ENCODE measurements at regions not wholly inside any gene's neighbourhood (a gene's known extent, or its start where the extent isn't known, plus 50 kb on each side); places are given as distances from the start of the nearest gene placed in this dataset.
"Not testable (repeated sequence)": the region's sequence is repeated elsewhere in the genome, so short reads cannot be mapped to it uniquely, and the experiment has no call there.

DNA sequence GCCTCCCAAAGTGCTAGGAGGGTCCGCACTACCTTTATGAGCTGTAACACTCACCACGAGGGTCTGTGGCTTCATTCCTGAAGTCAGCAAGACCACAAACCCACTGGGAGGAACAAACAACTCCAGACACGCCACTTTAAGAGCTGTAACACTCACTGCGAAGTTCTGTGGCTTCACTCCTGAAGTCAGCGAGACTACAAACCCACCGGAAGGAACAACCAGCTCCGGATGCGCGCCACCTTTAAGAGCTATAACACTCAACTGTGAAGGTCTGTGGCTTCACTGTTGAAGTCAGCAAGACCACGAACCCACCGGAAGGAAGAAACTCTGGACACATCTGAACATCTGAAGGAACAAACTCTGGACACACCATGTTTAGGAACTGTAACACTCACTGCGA, 152.1 kb upstream of the IL15 start:
- not testable (repeated sequence) for DNase-seq

DNA sequence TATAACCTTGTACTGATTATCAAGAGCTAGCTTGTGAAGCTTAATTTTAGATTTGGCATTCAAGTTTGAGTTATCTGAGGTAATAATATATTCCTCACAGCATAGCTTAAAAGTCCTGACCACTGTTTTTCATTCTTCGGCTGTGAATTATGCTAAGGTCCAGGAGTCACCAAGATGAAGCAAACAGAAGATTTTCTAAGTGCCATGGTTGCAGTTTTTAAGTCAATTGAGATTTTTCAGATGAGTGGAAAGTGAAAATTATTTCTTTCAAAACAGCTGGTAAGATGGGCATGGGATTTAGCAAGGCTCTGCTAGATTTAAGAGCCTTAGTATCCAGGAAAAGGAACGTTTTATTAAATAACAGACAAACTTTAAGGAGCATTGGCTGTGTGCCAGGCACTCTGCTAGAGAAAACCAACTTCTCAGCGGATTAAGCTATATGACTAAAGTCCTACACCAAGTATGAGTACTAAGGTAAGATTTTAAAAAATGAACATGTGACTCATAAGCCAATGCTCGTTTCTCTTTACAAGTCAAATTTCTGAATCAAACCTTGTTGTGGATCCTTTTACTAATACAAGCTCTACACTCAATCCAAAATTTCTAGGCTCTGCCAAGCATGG, 149.9 kb upstream of the IL15 start:
- DNase-seq, result no peak
- in situ Hi-C loops (cut with HindIII; ENCODE audit: low pct_ligation_motif_present, low pct_unique_long_range_greater_than_20kb, low sequenced_read_pairs), result no loop called here

More for the DNA sequence above, 152.1 kb upstream of the IL15 start:
- in situ Hi-C loops (cut with HindIII; ENCODE audit: low pct_ligation_motif_present, low pct_unique_long_range_greater_than_20kb, low sequenced_read_pairs), result not testable (repeated sequence)

DNA sequence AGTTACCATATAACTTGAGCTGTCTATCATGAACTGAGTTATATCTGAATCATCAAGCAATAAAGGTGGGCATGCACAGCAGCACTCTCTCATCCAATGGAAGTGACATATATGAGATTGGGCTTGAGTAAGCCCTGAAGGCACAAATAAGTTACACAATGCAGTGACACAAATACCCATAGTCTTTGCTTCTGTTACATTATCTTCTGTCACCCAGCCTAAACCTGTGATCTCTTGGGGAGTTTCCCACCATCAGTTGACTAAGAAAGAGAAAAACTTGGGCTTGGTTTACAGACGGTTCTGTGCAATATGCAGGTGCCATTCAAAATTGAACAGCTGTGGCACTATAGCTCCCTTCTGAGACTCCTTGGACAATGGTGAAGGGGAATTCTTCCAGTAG, 138.8 kb upstream of the IL15 start:
- no peak for DNase-seq
- in situ Hi-C loops (cut with HindIII; ENCODE audit: low pct_ligation_motif_present, low pct_unique_long_range_greater_than_20kb, low sequenced_read_pairs), result no loop called here

DNA sequence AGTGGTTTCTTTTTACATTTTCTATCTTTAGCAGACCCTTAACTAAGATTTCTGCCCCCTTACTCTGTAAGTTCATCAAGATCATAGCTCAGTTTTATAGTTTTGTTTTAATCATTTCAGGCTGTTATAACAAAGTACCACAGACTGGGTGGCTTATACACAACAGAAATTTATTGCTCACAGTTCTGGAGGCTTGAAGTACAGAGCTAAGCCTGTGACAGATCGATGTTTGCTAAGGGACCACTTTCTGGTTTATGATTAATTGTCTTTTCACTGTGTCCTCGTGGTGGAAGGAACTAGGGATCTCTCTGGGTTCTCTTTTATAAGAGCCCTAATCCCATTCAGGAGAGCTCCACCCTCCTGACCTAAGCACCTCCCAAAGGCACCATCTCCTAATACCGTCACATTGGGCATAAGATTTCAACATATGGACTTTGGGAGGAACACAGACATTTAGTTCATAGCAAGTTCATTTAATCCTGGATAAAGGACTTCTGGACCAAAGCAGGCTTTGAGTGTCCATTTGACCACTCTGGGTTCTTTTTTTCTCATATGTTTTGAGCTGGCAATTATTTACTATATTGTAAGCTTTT, 137.0 kb upstream of the IL15 start:
- in situ Hi-C loops (cut with HindIII; ENCODE audit: low pct_ligation_motif_present, low pct_unique_long_range_greater_than_20kb, low sequenced_read_pairs), result no loop called here
- no peak for DNase-seq

DNA sequence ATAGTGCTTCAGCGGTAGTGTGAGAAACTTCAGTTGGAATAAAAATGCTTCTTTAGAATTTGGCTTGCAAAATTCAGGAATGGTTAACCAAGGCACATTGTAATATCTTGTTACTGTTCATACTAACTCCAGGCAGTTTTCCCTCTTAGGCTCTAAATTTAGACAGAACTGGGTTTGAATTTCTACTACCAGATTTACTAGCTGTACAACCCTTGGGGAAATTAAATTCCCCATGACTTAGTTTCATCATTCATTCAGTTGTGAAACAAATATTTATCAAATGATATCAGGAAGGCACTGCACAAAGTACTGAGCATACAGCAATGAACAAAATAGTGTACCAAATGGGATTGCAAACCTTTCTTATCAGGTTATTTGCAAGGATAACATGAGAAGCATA, 135.0 kb upstream of the IL15 start:
- in situ Hi-C loops (cut with HindIII; ENCODE audit: low pct_ligation_motif_present, low pct_unique_long_range_greater_than_20kb, low sequenced_read_pairs), result no loop called here

DNA sequence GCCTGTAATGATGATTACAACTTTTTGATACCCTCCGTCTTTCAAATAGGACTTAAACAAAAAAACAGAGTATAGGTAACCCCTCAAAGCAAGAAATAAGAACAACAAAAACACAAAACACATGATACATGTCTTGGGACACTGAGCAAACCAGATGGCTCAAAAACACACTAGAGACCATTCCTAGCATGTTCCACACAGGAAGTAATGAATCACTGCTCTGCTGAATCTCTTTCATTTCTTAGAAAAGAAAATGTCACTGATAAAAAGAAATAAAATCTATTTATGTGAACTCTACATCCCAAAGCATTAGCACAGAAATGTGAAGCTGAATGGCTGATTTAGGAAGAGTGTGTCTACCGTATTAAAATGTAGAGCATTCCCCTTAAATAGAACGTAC, 134.5 kb upstream of the IL15 start:
- DNase-seq, result no peak
- in situ Hi-C loops (cut with HindIII; ENCODE audit: low pct_ligation_motif_present, low pct_unique_long_range_greater_than_20kb, low sequenced_read_pairs), result no loop called here

More for the DNA sequence above, 135.0 kb upstream of the IL15 start:
- DNase-seq, result no peak

DNA sequence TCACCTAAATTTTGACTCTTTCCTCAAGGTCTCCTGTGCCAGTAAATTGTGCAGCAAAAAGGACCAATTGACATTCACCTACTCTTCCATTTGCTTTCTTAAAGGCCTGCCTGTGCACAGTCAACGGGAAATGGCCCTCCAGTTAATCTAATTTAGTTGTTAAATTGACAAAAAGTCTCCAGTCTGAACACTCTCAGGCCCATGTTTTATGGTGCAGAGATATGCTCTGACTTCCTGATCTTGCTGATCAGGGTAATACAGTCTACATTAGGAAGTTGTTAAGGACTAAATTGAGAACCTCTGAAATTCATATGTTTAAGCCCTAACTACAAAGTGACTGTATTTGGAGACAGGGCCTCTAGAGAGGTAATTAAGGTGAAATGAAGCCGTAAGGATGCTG, 133.6 kb upstream of the IL15 start:
- in situ Hi-C loops (cut with HindIII; ENCODE audit: low pct_ligation_motif_present, low pct_unique_long_range_greater_than_20kb, low sequenced_read_pairs), result no loop called here
- DNase-seq, result no peak

DNA sequence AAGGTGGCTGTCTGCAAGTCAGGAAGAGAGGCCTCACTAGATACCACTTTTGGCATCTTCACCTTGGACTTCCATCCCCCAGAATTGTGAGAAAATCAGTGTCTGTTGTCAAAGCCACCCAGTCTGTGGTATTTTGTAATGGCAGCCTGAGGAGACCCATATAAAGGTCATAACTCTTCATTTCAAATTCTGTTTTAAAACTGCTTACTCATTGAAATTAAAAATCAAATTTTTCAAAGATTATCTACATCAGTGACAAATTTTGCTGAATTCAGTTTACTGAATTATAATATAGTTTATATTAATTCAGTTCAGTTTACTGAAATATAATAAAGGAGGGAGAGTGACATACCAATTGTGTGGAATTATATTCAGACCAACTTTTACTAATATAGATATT, 133.1 kb upstream of the IL15 start:
- DNase-seq, result no peak
- in situ Hi-C loops (cut with HindIII; ENCODE audit: low pct_ligation_motif_present, low pct_unique_long_range_greater_than_20kb, low sequenced_read_pairs), result no loop called here

DNA sequence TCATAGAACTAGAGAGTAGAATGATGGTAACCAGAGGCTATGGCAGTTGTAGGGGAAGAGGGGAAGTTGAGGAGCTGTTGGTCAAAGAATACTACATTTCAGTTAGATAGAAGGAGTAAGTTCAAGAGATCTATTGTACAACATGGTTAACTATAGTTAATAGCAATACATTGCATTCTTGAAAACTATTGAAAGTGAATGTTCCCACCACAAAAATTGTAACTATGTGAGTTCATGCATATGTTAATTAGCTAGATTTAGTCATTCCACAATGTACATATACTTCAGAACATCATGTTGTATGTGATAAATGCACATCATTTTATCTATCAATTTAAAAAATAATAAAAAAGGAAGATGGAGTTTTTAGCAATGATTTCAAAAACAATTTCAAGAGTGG, 125.3 kb upstream of the IL15 start:
- DNase-seq, result no peak
- in situ Hi-C loops (cut with HindIII; ENCODE audit: low pct_ligation_motif_present, low pct_unique_long_range_greater_than_20kb, low sequenced_read_pairs), result no loop called here

DNA sequence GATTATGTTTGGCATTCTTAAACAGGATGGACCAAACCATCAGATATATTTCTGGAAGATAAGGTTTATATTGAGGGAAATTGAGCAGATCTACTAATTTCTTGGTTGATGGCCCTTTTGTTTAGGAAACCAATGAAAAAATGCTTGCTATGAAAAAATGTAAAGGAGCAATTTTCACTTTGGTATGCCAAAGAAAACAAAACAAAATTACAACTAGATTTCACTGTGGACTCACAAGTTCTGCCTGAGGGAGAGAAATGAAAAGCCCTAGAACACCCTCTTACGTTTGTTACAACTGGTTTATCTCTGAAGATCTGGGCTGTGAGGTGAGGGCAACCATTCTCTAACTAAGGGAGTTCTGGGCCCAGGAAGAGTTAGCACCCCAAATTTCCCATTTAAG, 122.5 kb upstream of the IL15 start:
- DNase-seq, result no peak
- in situ Hi-C loops (cut with HindIII; ENCODE audit: low pct_ligation_motif_present, low pct_unique_long_range_greater_than_20kb, low sequenced_read_pairs), result no loop called here

DNA sequence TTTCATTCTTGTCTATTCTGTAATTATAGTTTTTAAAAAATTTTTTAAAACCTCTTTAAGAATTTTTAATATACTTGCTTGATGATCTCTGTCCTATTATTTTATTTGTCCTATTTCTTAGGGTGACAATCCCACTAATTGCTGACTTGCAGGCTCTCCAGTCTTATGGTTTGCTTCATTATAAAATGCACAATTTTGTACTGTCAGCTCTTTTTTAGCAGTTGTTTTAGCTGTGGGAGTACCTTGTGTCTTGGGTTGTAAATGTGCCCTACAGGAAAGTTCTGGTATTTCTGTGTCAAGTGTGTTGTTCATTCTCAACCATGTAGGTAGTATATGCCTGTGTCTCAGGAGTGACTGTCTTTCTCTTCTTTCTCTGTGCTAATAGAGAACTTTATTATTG, 118.2 kb upstream of the IL15 start:
- in situ Hi-C loops (cut with HindIII; ENCODE audit: low pct_ligation_motif_present, low pct_unique_long_range_greater_than_20kb, low sequenced_read_pairs), result no loop called here
- no peak for DNase-seq

DNA sequence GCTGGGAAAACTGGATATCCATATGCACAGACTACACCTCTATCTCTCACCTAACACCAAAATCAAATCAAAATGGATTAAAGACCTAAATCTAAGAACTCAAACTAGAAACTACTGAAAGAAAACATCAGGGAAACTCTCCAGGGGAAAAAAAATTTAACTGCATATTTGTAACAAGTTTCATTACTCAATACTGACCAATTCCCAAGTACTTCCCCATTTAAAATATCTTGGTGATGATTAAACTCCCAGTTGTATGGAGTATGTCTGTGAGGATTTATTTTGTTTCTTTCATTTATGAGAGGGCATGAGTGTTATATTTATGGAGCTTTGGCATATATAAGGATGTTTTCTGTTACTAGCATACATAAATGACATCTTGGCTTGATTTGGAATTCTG, 112.3 kb upstream of the IL15 start:
- no peak for DNase-seq
- in situ Hi-C loops (cut with HindIII; ENCODE audit: low pct_ligation_motif_present, low pct_unique_long_range_greater_than_20kb, low sequenced_read_pairs), result no loop called here

DNA sequence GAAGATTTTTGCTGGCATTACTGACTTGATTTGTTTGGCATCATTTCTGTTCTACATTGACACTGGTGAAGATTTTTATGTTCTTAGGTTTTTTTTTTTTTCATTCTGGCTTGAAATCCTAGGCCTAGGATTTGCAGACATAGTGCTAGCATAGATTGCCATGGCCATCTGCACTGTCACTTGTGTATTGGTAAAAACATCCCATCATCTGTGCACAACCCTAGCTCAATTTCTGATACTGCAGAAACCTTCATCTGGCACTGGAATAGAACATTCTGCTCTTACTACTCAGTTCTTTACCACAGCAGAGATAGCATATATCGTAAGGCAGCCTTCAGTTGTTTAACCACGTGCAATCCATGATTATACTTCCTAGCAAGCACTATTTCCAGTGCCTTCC, 111.5 kb upstream of the IL15 start:
- no peak for DNase-seq
- in situ Hi-C loops (cut with HindIII; ENCODE audit: low pct_ligation_motif_present, low pct_unique_long_range_greater_than_20kb, low sequenced_read_pairs), result no loop called here

DNA sequence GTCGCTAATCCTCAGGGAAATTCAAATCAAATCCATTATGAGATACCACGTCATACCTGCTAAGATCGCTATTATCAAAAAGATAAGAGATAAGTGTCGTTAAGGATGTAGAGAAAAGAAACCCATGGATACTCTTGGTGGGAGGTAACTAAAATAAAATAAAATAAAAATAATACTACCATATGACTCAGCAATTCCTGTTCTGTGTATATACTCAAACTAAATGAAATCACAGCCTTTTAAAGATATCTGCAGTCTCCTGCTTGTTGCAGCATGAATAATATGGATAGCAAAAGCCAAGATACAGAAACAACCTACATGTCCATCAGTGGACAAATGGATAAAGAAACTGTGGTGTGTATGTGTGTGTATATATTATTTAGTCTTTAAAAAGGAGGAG, 105.8 kb upstream of the IL15 start:
- in situ Hi-C loops (cut with HindIII; ENCODE audit: low pct_ligation_motif_present, low pct_unique_long_range_greater_than_20kb, low sequenced_read_pairs), result no loop called here
- DNase-seq, result no peak

DNA sequence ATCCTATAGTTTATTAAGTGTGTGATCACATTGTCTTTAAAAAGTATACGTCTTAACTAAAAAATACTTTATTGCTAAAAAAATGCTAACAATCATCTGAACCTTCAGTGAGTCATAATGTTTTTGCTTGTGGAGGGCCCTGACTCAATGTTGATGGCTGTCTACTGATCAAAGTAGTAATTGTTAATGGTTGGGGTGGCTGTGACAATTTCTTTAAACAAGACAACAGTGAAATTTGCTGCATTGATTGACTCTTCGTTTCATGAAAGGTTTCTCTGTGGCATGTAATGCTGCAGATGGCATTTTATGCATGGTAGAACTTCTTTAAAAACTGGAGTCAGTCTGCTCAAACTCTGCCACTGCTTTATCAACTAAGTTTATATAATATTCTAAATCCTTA, 101.4 kb upstream of the IL15 start:
- no peak for DNase-seq
- in situ Hi-C loops (cut with HindIII; ENCODE audit: low pct_ligation_motif_present, low pct_unique_long_range_greater_than_20kb, low sequenced_read_pairs), result no loop called here

DNA sequence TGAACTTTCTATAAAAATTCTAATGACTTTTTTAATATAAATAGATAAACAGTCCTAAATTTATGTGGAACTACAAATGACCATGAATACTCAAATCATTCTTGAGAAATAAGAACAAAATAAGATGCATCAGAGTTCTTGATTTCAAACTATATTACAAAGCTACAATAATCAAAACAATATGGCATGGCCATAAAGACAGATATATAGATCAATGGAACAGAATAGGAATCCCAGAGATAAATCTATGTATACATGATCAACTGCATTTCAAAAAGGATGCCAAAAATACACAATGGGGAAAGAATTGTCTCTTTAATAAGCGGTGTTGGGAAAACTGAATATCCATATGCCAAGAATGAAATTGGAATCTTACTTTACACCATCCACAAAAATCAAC, 98.4 kb upstream of the IL15 start:
- in situ Hi-C loops (cut with HindIII; ENCODE audit: low pct_ligation_motif_present, low pct_unique_long_range_greater_than_20kb, low sequenced_read_pairs), result no loop called here
- DNase-seq, result no peak

DNA sequence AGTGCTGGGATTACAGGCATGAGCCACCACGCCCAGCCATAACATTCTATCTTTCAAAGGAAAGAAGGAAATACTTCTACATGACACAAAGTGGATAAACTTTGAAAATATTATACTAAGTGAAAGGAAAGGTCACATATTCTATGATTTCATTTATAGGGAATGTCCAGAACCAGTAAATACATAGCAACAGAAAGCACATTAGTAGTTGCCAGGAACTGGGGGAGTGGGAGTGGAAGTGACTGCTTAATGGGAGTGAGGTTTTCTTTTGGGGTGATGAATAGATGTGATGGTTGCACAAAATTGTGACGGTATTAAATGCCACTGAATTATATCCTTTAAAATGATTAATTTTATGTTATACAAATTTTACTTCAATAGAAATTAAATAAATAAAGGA, 95.7 kb upstream of the IL15 start:
- in situ Hi-C loops (cut with HindIII; ENCODE audit: low pct_ligation_motif_present, low pct_unique_long_range_greater_than_20kb, low sequenced_read_pairs), result no loop called here
- no peak for DNase-seq

DNA sequence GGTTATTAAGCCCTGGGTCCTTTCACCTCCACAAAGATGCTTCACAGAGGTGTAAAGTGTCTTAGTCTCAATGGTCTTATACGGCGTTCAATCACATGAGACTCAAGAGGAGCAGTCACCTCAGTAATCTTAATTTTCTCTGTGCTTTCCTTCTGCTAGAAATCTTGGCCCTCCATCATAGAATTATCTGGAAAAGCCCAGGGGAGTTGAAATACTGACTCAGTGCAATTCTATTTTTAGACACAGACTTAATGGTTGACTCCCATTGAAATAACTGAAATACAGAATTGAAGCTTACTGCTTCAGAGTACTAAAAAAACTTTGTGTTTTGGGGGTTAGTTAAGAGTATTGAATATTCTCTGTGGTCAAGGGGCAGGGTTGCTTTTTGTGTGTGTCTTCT, 94.5 kb upstream of the IL15 start:
- in situ Hi-C loops (cut with HindIII; ENCODE audit: low pct_ligation_motif_present, low pct_unique_long_range_greater_than_20kb, low sequenced_read_pairs), result no loop called here

DNA sequence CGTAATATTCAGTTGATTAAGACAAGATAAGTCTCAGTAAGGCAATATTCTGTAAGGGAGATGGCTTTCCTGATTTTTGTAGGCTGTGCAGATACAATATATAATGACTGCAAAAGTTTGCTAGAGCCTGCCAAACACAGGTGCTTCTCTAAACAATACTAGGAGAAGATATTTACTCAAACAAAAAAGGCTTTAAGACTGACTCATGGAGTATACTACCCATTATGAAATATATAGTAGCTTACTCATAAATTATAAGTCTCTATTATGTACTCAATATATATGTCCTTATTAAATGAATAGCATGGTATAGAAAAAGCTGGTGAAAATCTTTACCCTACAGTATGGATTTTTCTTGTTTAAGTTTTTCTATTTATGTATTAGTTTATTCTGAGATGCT, 93.2 kb upstream of the IL15 start:
- no peak for DNase-seq
- in situ Hi-C loops (cut with HindIII; ENCODE audit: low pct_ligation_motif_present, low pct_unique_long_range_greater_than_20kb, low sequenced_read_pairs), result no loop called here

More for the DNA sequence above, 94.5 kb upstream of the IL15 start:
- DNase-seq, result no peak

DNA sequence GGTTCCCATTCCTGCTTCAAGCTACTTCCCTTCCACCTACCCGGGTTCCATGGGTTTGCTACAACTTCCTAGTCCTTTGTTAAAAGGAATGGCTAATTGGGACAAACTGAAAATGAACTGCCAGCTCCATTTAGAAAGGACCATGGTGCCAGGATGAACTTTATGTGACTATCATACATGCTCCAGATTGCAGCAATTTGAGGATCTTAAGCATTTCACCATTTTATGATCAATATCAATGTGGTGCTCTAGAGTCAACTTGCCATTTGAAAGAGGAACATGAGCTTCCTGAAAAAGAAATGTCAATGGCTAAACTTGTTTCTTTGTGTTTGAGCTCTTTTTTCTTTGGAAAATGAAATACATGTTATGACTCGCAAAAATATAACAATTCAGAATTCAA, 92.7 kb upstream of the IL15 start:
- in situ Hi-C loops (cut with HindIII; ENCODE audit: low pct_ligation_motif_present, low pct_unique_long_range_greater_than_20kb, low sequenced_read_pairs), result no loop called here
- DNase-seq, result no peak

DNA sequence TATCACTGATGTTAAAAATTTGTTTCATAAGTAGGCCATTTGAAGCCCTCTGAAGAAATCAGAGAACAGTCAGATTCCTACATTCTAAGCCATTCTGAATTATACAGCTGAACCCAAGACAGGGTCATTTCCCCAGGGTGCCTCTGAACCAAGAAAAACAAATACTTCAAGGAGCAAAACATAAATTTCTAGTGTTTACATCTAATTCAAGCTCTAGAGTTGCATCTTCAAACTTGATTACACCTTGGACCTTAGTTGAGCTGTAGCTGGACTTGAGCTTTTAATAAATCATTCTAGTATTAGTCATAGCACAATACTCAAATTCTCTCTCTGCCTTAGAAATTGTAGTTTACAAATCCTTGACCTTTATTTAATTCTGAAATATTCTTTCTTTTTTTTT, 87.6 kb upstream of the IL15 start:
- in situ Hi-C loops (cut with HindIII; ENCODE audit: low pct_ligation_motif_present, low pct_unique_long_range_greater_than_20kb, low sequenced_read_pairs), result no loop called here
- DNase-seq, result no peak
